ENCODE measurements at regions not wholly inside any gene's neighbourhood (a gene's known extent, or its start where the extent isn't known, plus 50 kb on each side); places are given as distances from the start of the nearest gene placed in this dataset.

DNA sequence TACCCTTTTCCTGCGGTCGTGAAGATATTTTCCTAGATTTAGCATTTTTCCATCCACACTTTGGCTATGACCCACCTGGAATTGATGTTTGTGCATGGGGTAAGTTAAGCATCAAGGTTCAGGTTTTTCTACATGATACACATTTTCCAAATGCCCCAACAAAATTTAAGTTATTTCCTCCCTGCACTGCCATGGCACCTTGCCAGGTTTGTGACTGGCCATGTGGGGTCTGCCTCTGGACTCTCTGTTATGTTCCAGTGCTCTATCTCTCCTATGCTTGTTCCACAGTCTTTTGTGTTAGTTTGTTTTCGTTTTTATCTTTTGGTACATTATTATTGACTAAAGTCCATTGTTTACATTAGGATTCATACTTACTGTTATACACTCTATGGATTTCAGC is 934.3 kb downstream of the TBC1D22A start:
- no peak for ATAC-seq
- no peak for TF ChIP-seq PPARA (CRISPR knock-in tag; IDR thresholded peaks at IDR 0.05; ENCODE audit: borderline replicate concordance)
- TF ChIP-seq TCF4 (CRISPR knock-in tag; IDR thresholded peaks at IDR 0.05; ENCODE audit: borderline replicate concordance) = no peak
- no peak for TF ChIP-seq ISL1 (CRISPR knock-in tag; IDR thresholded peaks at IDR 0.05)
- no peak for TF ChIP-seq ZNF70 (CRISPR knock-in tag; IDR thresholded peaks at IDR 0.05)
- TF ChIP-seq OSR1 (CRISPR knock-in tag; IDR thresholded peaks at IDR 0.05) = no peak
- no peak for TF ChIP-seq TOX (CRISPR knock-in tag; IDR thresholded peaks at IDR 0.05; ENCODE audit: borderline replicate concordance)
- TF ChIP-seq, protein P1, sequence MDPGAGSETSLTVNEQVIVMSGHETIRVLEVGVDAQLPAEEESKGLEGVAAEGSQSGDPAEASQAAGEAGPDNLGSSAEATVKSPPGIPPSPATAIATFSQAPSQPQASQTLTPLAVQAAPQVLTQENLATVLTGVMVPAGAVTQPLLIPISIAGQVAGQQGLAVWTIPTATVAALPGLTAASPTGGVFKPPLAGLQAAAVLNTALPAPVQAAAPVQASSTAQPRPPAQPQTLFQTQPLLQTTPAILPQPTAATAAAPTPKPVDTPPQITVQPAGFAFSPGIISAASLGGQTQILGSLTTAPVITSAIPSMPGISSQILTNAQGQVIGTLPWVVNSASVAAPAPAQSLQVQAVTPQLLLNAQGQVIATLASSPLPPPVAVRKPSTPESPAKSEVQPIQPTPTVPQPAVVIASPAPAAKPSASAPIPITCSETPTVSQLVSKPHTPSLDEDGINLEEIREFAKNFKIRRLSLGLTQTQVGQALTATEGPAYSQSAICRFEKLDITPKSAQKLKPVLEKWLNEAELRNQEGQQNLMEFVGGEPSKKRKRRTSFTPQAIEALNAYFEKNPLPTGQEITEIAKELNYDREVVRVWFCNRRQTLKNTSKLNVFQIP (CRISPR knock-in tag; IDR thresholded peaks at IDR 0.05; ENCODE audit: borderline replicate concordance, low read depth) = no peak
- no peak for TF ChIP-seq ZFP30 (CRISPR knock-in tag; IDR thresholded peaks at IDR 0.05)
- TF ChIP-seq, protein P2, sequence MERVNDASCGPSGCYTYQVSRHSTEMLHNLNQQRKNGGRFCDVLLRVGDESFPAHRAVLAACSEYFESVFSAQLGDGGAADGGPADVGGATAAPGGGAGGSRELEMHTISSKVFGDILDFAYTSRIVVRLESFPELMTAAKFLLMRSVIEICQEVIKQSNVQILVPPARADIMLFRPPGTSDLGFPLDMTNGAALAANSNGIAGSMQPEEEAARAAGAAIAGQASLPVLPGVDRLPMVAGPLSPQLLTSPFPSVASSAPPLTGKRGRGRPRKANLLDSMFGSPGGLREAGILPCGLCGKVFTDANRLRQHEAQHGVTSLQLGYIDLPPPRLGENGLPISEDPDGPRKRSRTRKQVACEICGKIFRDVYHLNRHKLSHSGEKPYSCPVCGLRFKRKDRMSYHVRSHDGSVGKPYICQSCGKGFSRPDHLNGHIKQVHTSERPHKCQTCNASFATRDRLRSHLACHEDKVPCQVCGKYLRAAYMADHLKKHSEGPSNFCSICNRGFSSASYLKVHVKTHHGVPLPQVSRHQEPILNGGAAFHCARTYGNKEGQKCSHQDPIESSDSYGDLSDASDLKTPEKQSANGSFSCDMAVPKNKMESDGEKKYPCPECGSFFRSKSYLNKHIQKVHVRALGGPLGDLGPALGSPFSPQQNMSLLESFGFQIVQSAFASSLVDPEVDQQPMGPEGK (CRISPR knock-in tag; IDR thresholded peaks at IDR 0.05; ENCODE audit: borderline replicate concordance) = no peak
- TF ChIP-seq SNAI2 (CRISPR knock-in tag; IDR thresholded peaks at IDR 0.05) = no peak
- no peak for TF ChIP-seq ZC3H10 (CRISPR knock-in tag; IDR thresholded peaks at IDR 0.05)
- no peak for TF ChIP-seq CSDC2 (CRISPR knock-in tag; IDR thresholded peaks at IDR 0.05)
- TF ChIP-seq ZNF565 (CRISPR knock-in tag; conservative IDR thresholded peaks at IDR 0.05; ENCODE audit: low read depth) = no peak
- TF ChIP-seq, protein P3, sequence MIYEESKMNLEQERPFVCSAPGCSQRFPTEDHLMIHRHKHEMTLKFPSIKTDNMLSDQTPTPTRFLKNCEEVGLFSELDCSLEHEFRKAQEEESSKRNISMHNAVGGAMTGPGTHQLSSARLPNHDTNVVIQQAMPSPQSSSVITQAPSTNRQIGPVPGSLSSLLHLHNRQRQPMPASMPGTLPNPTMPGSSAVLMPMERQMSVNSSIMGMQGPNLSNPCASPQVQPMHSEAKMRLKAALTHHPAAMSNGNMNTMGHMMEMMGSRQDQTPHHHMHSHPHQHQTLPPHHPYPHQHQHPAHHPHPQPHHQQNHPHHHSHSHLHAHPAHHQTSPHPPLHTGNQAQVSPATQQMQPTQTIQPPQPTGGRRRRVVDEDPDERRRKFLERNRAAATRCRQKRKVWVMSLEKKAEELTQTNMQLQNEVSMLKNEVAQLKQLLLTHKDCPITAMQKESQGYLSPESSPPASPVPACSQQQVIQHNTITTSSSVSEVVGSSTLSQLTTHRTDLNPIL (CRISPR knock-in tag; IDR thresholded peaks at IDR 0.05; ENCODE audit: low read depth) = no peak

DNA sequence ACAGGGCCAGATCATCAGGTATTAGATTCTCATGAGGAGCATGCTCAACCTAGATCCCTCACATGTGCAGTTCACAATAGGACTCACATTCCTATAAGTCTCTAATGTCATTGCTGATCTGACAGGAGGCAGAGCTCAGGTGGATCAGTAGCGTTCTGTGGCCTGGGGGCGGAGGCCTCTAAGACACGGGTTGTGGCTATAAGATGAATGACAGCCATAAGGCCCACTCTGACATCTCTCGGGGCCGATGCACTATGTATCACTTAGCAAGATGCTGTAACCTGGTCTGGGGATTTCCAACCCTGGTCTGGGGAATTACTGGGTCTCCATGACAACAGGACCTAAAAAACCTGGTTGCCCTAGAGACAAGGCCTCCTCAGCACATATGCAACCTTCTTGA is 932.7 kb downstream of the TBC1D22A start:
- ATAC-seq = no peak
- TF ChIP-seq, protein P3 (CRISPR knock-in tag; IDR thresholded peaks at IDR 0.05; ENCODE audit: low read depth) = no peak
- no peak for TF ChIP-seq TOX (CRISPR knock-in tag; IDR thresholded peaks at IDR 0.05; ENCODE audit: borderline replicate concordance)

DNA sequence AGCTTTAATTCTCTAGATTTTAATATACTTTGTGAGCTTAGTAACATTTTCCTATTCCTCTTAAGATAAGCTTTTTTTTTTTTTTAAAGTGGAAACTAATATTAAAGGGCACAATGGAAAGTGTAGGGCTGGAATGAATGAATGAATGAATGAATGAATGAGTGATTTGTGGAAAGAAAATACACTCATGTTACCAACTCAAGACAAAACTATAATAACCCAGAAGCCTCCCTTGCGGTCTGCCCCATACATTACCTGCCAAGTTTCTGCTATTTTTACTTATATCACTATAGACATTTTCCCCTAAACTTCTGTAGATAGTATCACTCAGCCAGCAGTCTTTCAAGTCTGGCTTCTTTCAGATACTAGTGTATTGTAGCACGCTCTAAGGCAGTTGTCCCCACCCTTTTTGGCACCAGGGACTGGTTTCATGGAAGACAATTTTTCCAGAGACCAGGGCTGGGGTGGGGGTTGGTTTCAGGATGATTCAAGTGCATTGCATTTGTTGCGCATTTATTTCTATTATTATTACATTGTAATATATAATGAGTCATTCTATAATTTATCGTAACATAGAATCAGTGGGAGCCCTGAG is 932.2 kb downstream of the TBC1D22A start:
- TF ChIP-seq, protein P1 (CRISPR knock-in tag; IDR thresholded peaks at IDR 0.05; ENCODE audit: borderline replicate concordance, low read depth) = no peak
- TF ChIP-seq BACH2 (CRISPR knock-in tag; IDR thresholded peaks at IDR 0.05; ENCODE audit: borderline replicate concordance) (no peak), ESRRG (CRISPR knock-in tag; IDR thresholded peaks at IDR 0.05) (no peak), ZC3H10 (CRISPR knock-in tag; IDR thresholded peaks at IDR 0.05) (no peak), GLIS3 (CRISPR knock-in tag; IDR thresholded peaks at IDR 0.05) (no peak), ZNF70 (CRISPR knock-in tag; IDR thresholded peaks at IDR 0.05) (no peak), ARNTL (CRISPR knock-in tag; IDR thresholded peaks at IDR 0.05; ENCODE audit: borderline replicate concordance, low read depth) (no peak), PPARA (CRISPR knock-in tag; IDR thresholded peaks at IDR 0.05; ENCODE audit: borderline replicate concordance) (no peak), OSR1 (CRISPR knock-in tag; IDR thresholded peaks at IDR 0.05) (no peak), RARB (CRISPR knock-in tag; IDR thresholded peaks at IDR 0.05) (no peak), ZFP3 (CRISPR knock-in tag; IDR thresholded peaks at IDR 0.05) (no peak), ZFP30 (CRISPR knock-in tag; IDR thresholded peaks at IDR 0.05) (no peak), CSDC2 (CRISPR knock-in tag; IDR thresholded peaks at IDR 0.05) (no peak), TOX (CRISPR knock-in tag; IDR thresholded peaks at IDR 0.05; ENCODE audit: borderline replicate concordance) (no peak)
- TF ChIP-seq, protein P3 (CRISPR knock-in tag; IDR thresholded peaks at IDR 0.05; ENCODE audit: low read depth) = no peak
- TF ChIP-seq, protein P4, sequence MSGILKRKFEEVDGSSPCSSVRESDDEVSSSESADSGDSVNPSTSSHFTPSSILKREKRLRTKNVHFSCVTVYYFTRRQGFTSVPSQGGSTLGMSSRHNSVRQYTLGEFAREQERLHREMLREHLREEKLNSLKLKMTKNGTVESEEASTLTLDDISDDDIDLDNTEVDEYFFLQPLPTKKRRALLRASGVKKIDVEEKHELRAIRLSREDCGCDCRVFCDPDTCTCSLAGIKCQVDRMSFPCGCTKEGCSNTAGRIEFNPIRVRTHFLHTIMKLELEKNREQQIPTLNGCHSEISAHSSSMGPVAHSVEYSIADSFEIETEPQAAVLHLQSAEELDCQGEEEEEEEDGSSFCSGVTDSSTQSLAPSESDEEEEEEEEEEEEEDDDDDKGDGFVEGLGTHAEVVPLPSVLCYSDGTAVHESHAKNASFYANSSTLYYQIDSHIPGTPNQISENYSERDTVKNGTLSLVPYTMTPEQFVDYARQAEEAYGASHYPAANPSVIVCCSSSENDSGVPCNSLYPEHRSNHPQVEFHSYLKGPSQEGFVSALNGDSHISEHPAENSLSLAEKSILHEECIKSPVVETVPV (CRISPR knock-in tag; IDR thresholded peaks at IDR 0.05) = no peak
- TF ChIP-seq, protein P2 (CRISPR knock-in tag; IDR thresholded peaks at IDR 0.05; ENCODE audit: borderline replicate concordance) = no peak
- no peak for ATAC-seq

All from SK-N-SH treated with all-trans-retinoic acid at 6 μM for 48 hours (cell line).